ENCODE measurements at regions not wholly inside any gene's neighbourhood (a gene's known extent, or its start where the extent isn't known, plus 50 kb on each side); places are given as distances from the start of the nearest gene placed in this dataset.
"Not testable (repeated sequence)": the region's sequence is repeated elsewhere in the genome, so short reads cannot be mapped to it uniquely, and the experiment has no call there.

- intact Hi-C loops (cut with DNase I), result no loop called here
- DNase-seq (ENCODE audit: low spot score), result no peak
Measured at GRCh38 chrX:27186671-27187070, 276.5 kb downstream of the PPP4R3C start.

DNA sequence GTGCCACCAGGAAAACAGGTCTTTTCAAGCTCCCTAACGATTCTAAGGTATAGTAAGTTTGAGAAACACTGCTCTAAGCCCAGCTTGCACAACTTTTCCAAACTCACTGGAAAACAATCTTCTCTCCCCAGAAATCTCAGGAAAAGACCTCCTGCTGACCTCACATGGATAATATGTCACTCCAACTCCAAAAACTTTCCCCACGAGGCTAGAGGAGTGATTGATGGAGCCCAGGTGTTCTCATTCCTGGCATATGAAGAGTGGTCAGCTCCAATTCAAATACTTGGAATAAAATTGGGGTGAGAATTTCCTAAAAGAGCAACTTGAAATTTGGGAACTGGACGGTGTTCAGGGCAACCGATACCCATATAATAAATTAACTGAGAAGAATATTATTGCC lies 299.9 kb downstream of the PPP4R3C start:
- intact Hi-C loops (cut with DNase I), result no loop called here
- DNase-seq (ENCODE audit: low spot score), result no peak

DNA sequence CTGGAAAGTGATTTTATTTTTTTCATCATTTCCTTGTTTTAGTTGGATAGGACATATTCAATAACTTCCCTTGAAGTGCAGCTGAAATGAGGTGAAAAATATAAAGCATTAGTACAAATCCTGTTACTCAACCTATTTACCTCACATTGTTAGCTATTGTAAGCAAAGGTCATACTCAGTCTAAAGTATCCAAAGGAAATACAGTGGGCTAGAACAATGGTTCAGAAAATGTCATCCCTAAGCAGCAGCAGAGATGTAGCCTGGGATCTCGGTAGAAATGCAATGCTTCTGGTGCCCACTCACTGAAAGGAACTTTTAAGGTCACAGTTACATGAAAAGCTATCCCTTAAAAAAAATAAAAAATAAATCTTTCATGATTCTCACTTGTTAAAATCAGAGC lies 300.6 kb downstream of the PPP4R3C start:
- no peak for DNase-seq (ENCODE audit: low spot score)
- intact Hi-C loops (cut with DNase I), result no loop called here

- intact Hi-C loops (cut with DNase I), result not testable (repeated sequence)
- peak; percentile 78 for DNase-seq (ENCODE audit: low spot score)
Measured at GRCh38 chrX:27156921-27157320, 306.2 kb downstream of the PPP4R3C start.

- intact Hi-C loops (cut with DNase I), result no loop called here
- DNase-seq (ENCODE audit: low spot score), result no peak
Measured at GRCh38 chrX:27136325-27136724, 326.8 kb downstream of the PPP4R3C start.

DNA sequence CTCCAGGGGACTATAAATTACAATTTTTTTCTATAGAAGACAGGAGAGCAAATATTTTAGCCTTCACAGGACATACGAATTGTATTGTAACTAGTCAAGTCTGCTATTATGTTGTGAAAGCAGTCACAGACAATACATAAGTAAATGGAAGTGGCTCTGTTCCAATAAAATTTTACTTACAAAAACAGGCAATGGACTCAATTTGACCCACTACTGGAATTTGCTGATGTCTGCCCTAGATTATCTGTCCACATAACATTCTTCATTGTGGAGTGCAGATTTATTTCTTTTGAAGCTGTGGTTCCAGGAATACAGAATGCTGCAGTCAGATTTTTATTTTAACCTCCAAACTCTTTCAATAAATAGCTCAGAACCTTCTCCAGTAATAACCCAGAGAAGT lies 330.3 kb downstream of the PPP4R3C start:
- no peak for DNase-seq (ENCODE audit: low spot score)
- intact Hi-C loops (cut with DNase I), result no loop called here

DNA sequence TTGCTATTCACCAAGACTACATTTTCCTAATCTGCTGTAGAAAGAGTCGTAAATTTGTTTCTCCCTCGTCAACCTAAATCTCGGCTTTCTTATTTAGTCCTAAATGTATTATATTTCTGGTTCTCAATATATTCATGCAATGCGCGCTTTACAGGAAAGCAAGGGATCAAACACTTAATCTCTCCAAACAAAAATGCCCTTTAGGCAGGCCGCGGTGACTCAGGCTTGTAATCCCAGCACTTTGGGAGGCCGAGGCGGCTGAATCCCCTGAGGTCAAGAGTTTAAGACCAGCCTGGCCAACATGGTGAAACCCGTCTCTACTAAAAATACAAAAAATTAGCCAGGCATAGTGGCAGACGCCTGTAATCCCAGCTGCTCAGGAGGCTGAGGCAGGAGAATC lies 376.0 kb downstream of the PPP4R3C start:
- DNase-seq (ENCODE audit: low spot score); intact Hi-C loops (cut with DNase I): not testable (repeated sequence)

DNA sequence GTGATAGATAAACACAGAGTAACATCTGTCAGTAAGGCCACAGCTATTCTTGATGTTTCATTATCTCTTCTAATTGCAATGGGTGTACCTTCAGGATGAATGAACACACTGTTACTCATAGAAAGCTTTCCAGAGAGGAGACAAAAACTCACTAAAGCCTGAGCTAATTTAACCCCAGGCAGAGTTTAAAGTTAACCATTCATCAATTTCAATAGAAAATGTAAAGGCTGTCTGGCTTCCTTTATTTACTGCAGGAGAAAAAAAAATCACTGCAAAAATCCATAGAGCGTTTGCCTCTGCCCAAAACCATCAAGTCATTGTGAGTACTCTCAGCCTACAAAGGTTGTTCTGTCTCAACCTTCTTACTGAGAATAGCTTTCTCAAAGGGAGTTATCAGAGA lies 376.9 kb downstream of the PPP4R3C start:
- intact Hi-C loops (cut with DNase I), result no loop called here

GRCh38 chrX:27085346-27085745 lies 377.8 kb downstream of the PPP4R3C start:
- intact Hi-C loops (cut with DNase I), result no loop called here
- DNase-seq (ENCODE audit: low spot score), result no peak

More for the DNA sequence above, 376.9 kb downstream of the PPP4R3C start:
- no peak for DNase-seq (ENCODE audit: low spot score)

DNA sequence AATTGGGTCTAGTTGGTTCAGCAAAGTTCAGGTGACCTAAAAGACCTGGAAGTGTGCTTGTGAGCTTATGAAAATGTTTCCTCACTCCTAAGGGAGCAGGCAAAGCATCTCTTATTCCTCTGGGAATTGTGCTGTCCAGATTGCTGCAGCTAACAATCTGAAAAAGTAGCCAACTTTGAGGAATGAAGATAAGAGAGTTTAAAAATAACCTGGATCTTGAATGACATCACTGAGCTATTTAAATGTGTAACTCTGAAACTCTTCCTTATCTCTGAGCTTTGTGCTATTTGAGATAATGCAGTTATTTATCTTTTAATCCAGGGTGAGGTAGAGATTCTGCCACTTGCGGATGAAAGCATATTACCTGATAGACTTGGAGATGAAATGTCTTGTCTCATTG lies 384.8 kb downstream of the PPP4R3C start:
- no peak for DNase-seq (ENCODE audit: low spot score)
- intact Hi-C loops (cut with DNase I), result no loop called here

DNA sequence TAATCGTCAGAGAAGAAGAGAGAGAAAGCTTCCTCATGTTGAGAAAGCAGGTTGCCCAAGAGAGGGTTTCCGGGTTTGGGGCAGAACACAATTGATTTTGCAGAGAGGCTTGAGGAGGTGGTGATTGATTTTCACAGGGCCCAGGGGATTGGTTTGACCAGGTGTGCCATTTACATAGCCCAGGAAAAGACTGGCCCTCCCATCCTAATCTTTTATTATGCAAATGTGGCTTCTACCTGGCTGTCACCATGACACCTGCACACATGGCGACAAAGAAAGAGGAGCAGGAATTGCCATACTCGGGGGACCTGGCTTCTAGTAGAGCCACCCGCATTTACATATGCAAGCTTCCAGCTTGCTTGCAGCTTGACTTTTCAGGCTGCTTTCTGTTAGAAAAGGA lies 405.3 kb downstream of the PPP4R3C start:
- no peak for DNase-seq (ENCODE audit: low spot score)
- intact Hi-C loops (cut with DNase I), result no loop called here

DNA sequence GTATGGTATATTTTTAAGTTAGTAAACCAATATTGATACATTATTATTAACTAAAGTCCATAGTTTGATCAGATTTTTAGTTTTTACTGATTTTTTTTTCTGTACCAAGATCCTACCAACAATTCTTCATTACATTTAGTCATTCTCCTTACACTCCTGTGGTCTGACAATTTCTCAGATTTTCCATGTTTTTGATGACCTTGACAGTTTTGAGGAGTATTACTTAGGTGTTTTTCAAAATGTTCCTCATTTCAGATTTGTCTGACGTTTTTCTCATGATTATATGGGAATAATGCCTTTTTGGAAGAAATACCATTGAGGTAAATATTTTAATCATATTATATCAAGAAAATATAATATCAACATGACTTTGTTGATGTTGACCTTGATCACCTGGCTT lies 423.8 kb downstream of the PPP4R3C start:
- intact Hi-C loops (cut with DNase I), result no loop called here
- DNase-seq (ENCODE audit: low spot score), result no peak

GRCh38 chrX:27008486-27008885 lies 454.7 kb downstream of the PPP4R3C start:
- intact Hi-C loops (cut with DNase I), result no loop called here
- no peak for DNase-seq (ENCODE audit: low spot score)

- intact Hi-C loops (cut with DNase I), result no loop called here
- DNase-seq (ENCODE audit: low spot score), result no peak
Measured at GRCh38 chrX:26999634-27000033, 463.5 kb downstream of the PPP4R3C start.

GRCh38 chrX:26958261-26958660 lies 504.9 kb downstream of the PPP4R3C start:
- intact Hi-C loops (cut with DNase I), result no loop called here
- DNase-seq (ENCODE audit: low spot score), result no peak

- intact Hi-C loops (cut with DNase I), result no loop called here
- no peak for DNase-seq (ENCODE audit: low spot score)
Measured at GRCh38 chrX:26954029-26954428, 509.1 kb downstream of the PPP4R3C start.

GRCh38 chrX:26952213-26952612 lies 510.9 kb downstream of the PPP4R3C start:
- DNase-seq (ENCODE audit: low spot score), result no peak
- intact Hi-C loops (cut with DNase I), result no loop called here

DNA sequence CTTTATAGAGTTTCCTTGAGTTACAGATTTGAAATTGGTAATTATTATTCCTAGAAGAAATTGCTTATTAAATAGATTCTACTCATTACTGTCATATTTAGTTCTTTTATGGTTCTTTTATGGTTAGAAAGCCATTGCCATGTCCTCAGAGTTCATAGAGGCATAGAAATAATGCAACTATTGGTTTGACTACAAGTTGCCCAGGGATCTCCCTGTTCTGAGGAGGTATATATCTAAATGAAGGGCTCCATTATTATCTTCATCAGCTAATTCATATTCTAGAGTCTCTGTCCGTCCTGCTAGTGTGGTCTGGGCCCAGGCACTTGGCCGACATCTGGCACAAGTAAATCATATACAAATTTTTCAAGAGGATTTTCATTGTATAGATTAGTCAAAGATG lies 535.7 kb downstream of the PPP4R3C start:
- intact Hi-C loops (cut with DNase I), result no loop called here
- no peak for DNase-seq (ENCODE audit: low spot score)

DNA sequence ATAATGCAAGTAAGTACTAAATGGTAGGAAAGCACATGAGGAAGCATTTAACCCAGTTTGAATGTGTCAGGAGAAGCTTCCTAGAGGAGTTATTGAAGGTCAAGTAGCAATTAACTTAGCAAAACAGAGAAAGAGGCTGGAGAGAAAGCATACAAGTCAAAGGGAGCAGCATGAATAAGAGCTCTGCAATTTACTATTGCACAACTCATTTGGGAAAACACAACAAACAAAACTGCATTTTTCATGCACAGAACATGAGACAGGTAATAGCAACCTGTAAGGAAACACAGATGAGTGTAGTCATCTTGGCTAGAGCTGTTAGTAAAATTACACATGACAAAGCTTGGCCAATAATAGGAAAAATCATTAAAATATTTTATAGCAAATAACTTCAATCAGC lies 538.1 kb downstream of the PPP4R3C start:
- no peak for DNase-seq (ENCODE audit: low spot score)
- intact Hi-C loops (cut with DNase I), result no loop called here

DNA sequence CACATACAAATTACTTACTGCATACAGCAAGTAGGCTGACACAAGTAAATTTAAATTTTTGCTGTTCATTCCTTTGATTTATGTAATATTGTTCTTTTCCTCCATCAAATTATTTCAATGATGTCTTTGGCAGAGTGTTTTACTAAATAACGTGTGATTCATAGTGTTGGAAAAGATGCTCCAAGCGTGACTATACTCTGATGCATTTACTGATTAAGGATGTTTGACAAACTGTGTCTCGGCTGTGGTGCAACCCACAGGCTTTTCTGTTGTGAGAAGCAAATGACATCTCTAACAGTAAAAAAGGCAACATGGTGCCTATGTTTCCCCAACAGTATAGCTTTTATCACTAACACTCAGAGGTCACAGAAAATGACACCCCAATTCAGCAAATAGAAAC lies 540.9 kb downstream of the PPP4R3C start:
- intact Hi-C loops (cut with DNase I), result no loop called here
- DNase-seq (ENCODE audit: low spot score), result no peak

DNA sequence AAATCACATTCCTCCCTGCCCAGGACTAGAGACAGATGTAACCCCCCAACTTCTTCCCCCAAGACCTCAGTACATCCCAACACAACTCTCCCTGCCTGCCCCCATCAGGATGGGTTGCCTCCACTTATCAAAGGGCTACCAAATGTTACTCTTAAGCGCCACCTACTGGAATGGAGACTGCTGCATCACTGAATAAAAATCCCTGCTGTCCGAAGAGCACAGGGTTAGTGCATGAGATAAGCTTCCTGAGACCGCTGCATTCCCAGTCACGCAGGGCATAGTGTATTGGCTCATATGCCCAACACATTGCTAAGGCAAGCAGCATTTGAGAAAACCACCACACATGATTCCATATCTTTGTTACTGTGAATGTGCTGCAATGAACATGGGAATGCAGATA lies 544.5 kb downstream of the PPP4R3C start:
- intact Hi-C loops (cut with DNase I), result no loop called here
- no peak for DNase-seq (ENCODE audit: low spot score)

- no peak for DNase-seq (ENCODE audit: low spot score)
- intact Hi-C loops (cut with DNase I), result no loop called here
Measured at GRCh38 chrX:26916991-26917390, 546.1 kb downstream of the PPP4R3C start.
